Esophagus squamous epithelium (tissue), 5 donors: ENCODE measurements at regions not wholly inside any gene's neighbourhood (a gene's known extent, or its start where the extent isn't known, plus 50 kb on each side); places are given as distances from the start of the nearest gene placed in this dataset.

ENCODE experiments used
- DNase-seq: peaks from one replicate; lab custom pipeline; 2025; lab: John Stamatoyannopoulos, UW
- H3K27ac ChIP-seq, 4 donors: fragments of 200-600 bp; sonication (generic); one replicate each; pipeline ENCODE4 v1.5.1; 2016 to 2019; ENCODE audit warnings: mild to moderate bottlenecking in 1 of 4
- H3K27me3 ChIP-seq, 4 donors: fragments of 200-600 bp; sonication (generic); 1 replicate in 3 of 4; 2 replicates in 1 of 4; pipeline versions ENCODE4 v1.5.1 to v1.6.0; 2017 to 2021; ENCODE audit warnings: antibody characterized with exemption in 1 of 4
- H3K36me3 ChIP-seq, 3 donors: fragments of 200-600 bp; sonication (generic); one replicate each; pipeline ENCODE4 v1.5.1; 2016 to 2019
- H3K4me1 ChIP-seq, 3 donors: fragments of 200-600 bp; sonication (generic); one replicate each; pipeline ENCODE4 v1.5.1; 2017 to 2019
- H3K4me3 ChIP-seq, 4 donors: fragments of 200-600 bp; sonication (generic); 1 replicate in 3 of 4; 2 replicates in 1 of 4; pipeline ENCODE4 v1.5.1; 2016 to 2019; ENCODE audit warnings: mild to moderate bottlenecking in 2 of 4, moderate library complexity in 1 of 4
- H3K9me3 ChIP-seq, 3 donors: fragments of 200-600 bp; sonication (generic); one replicate each; pipeline ENCODE4 v1.5.1; 2016 to 2019
- CTCF ChIP-seq, 6 experiments: fragments of 450-650 bp in 4 of 6; fragments of 200-600 bp in 2 of 6; sonication (generic) in 2 of 6; IDR thresholded peaks; one replicate each; pipeline ENCODE4 v1.5.1; 2016 to 2019; ENCODE audit warnings: antibody characterized with exemption in 6 of 6, mild to moderate bottlenecking in 4 of 6, moderate library complexity in 4 of 6
- POLR2A ChIP-seq, 4 donors: fragments of 450-650 bp; IDR thresholded peaks; one replicate each; pipeline ENCODE4 v1.6.1; 2017; ENCODE audit warnings: antibody characterized with exemption in 4 of 4, mild to moderate bottlenecking in 4 of 4, moderate library complexity in 3 of 4
- WGBS, 2 donors: methylation state at CpG; one replicate each; pipeline ENCODE4 v1.1.5; 2018; 5-methylcytosine and 5-hydroxymethylcytosine counted together
- intact Hi-C: fragments of 100-400 bp; cut with DNase I; formaldehyde crosslinking; loops from one replicate; pipeline ENCODE4 v1.15.0; 2022
- donor health status: DM: yes; HTN: yes; CAD: no.

- WGBS, 2 donors: 84% methylated on average over 4 of the region's 4 CpGs
- DNase-seq: no peak
- intact Hi-C loops: no loop called here
- Histone ChIP-seq H3K27ac (no peak overlapping the region), H3K9me3 (no peaks in the 10 kb centered on the region), H3K4me1 (peaks cover 0 to 20% (median 13%) of the 10 kb centered on the region in 3 donors), H3K4me3 (no peak overlapping the region), H3K27me3 (no peaks in the 10 kb centered on the region), H3K36me3 (no peaks in the 10 kb centered on the region)
- no peak for TF ChIP-seq POLR2A (IDR thresholded peaks at IDR 0.05)
- no peak for TF ChIP-seq CTCF (IDR thresholded peaks at IDR 0.05)
These were observed 291.0 kb downstream of the TAF11L14 start for GRCh38 chr5:17925276-17925675.

- no peak for TF ChIP-seq CTCF (IDR thresholded peaks at IDR 0.05)
- no peak for TF ChIP-seq POLR2A (IDR thresholded peaks at IDR 0.05)
- intact Hi-C loops: no loop called here
- WGBS, 2 donors: 13 to 18% methylated on average over 2 of the region's 2 CpGs
- H3K4me3 ChIP-seq: no peak overlapping the region
- H3K4me1 ChIP-seq: peaks cover 0 to 20% (median 13%) of the 10 kb centered on the region in 3 donors
- peak overlapping the region; percentile 2 to 53 (median 20) for H3K27ac ChIP-seq
- no peaks in the 10 kb centered on the region for H3K36me3 ChIP-seq
- no peaks in the 10 kb centered on the region for H3K27me3 ChIP-seq
- no peak for DNase-seq
- H3K9me3 ChIP-seq: peaks cover 0 to 10% (median 0%) of the 10 kb centered on the region in 3 donors
These were observed 294.3 kb downstream of the TAF11L14 start for GRCh38 chr5:17928581-17928981.

GRCh38 chr5:17929171-17929570 is 294.9 kb downstream of the TAF11L14 start:
- no peaks in the 10 kb centered on the region for H3K36me3 ChIP-seq
- intact Hi-C loops: no loop called here
- no peak for TF ChIP-seq POLR2A (IDR thresholded peaks at IDR 0.05)
- no peak for TF ChIP-seq CTCF (IDR thresholded peaks at IDR 0.05)
- peaks cover 0 to 15% (median 0%) of the 10 kb centered on the region in 3 donors for H3K9me3 ChIP-seq
- peaks cover 0 to 20% (median 13%) of the 10 kb centered on the region in 3 donors for H3K4me1 ChIP-seq
- no peak for DNase-seq
- H3K4me3 ChIP-seq: no peak overlapping the region
- WGBS, 2 donors: 6 to 26% methylated on average over 1 of the region's 1 CpG
- H3K27ac ChIP-seq: peak overlapping the region in 3 of 4 donors; percentile 15 to 53 (median 26)
- H3K27me3 ChIP-seq: no peaks in the 10 kb centered on the region

- Histone ChIP-seq H3K4me3 (no peak overlapping the region), H3K4me1 (peaks cover 0 to 20% (median 13%) of the 10 kb centered on the region in 3 donors), H3K27me3 (no peaks in the 10 kb centered on the region), H3K27ac (no peak overlapping the region), H3K9me3 (peaks cover 0 to 24% (median 4%) of the 10 kb centered on the region in 3 donors), H3K36me3 (no peaks in the 10 kb centered on the region)
- intact Hi-C loops: no loop called here
- no peak for DNase-seq
- TF ChIP-seq POLR2A (IDR thresholded peaks at IDR 0.05): no peak
- no peak for TF ChIP-seq CTCF (IDR thresholded peaks at IDR 0.05)
These were observed 296.1 kb downstream of the TAF11L14 start for GRCh38 chr5:17930346-17930745.

- no peak for DNase-seq
- no peak for TF ChIP-seq CTCF (IDR thresholded peaks at IDR 0.05)
- TF ChIP-seq POLR2A (IDR thresholded peaks at IDR 0.05): no peak
- Histone ChIP-seq H3K27me3 (no peaks in the 10 kb centered on the region), H3K4me1 (no peaks in the 10 kb centered on the region), H3K4me3 (no peak overlapping the region), H3K36me3 (no peaks in the 10 kb centered on the region), H3K9me3 (no peaks in the 10 kb centered on the region), H3K27ac (no peak overlapping the region)
- WGBS, 2 donors: 81 to 89% methylated on average over 3 of the region's 3 CpGs
- intact Hi-C loops: no loop called here
These were observed 309.8 kb downstream of the TAF11L14 start for GRCh38 chr5:17944046-17944445.
